ENCODE measurements at regions not wholly inside any gene's neighbourhood (a gene's known extent, or its start where the extent isn't known, plus 50 kb on each side); places are given as distances from the start of the nearest gene placed in this dataset.

DNA sequence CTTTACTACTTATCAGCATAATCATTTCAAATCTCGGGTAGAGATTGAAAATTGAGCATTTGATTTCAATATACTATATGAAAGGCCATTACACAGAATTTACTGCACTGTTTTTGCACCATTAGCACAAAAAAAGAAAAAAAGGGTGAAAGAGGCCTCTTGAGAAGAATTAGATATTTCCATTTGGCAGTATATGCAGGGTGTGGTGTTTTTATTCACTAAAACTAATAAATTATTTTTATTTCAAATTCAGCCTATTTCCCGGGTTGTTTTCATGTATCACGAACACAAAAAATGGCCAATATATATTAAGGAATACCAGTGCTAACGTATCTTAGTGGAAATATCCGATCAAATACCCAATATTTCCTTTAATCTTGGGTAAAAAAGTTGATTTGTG, 110.5 kb upstream of the TBL1XR1 start:
- CTCF ChIA-PET: no interaction called here
- no peaks in the 10 kb centered on the region for H3K9me3 Mint-ChIP-seq (ENCODE audit: unreplicated experiment)
- H3K36me3 Mint-ChIP-seq (ENCODE audit: insufficient read depth, unreplicated experiment): no peaks in the 10 kb centered on the region
- no peak overlapping the region for H3K27ac Mint-ChIP-seq (ENCODE audit: low read depth, unreplicated experiment)
- TF ChIP-seq, protein P1, sequence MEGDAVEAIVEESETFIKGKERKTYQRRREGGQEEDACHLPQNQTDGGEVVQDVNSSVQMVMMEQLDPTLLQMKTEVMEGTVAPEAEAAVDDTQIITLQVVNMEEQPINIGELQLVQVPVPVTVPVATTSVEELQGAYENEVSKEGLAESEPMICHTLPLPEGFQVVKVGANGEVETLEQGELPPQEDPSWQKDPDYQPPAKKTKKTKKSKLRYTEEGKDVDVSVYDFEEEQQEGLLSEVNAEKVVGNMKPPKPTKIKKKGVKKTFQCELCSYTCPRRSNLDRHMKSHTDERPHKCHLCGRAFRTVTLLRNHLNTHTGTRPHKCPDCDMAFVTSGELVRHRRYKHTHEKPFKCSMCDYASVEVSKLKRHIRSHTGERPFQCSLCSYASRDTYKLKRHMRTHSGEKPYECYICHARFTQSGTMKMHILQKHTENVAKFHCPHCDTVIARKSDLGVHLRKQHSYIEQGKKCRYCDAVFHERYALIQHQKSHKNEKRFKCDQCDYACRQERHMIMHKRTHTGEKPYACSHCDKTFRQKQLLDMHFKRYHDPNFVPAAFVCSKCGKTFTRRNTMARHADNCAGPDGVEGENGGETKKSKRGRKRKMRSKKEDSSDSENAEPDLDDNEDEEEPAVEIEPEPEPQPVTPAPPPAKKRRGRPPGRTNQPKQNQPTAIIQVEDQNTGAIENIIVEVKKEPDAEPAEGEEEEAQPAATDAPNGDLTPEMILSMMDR (IDR thresholded peaks at IDR 0.05; ENCODE audit: unreplicated experiment): no peak
- BruUV-seq (replicated peaks): no TSS peak
- POLR2A ChIA-PET: no interaction called here
- peaks cover 4% of the 10 kb centered on the region for H3K4me1 Mint-ChIP-seq (ENCODE audit: insufficient read depth, unreplicated experiment)
- H3K27me3 Mint-ChIP-seq (ENCODE audit: insufficient read depth, unreplicated experiment): no peaks in the 10 kb centered on the region
- intact Hi-C loops (cut with micrococcal nuclease): loop anchor here (5.0 kb wide), 1 partner anchor 49 kb away; no protein-coding TSS in a partner anchor
- no peak for DNase-seq (ENCODE audit: unreplicated experiment)
- H3K4me3 Mint-ChIP-seq (ENCODE audit: unreplicated experiment): no peak overlapping the region

DNA sequence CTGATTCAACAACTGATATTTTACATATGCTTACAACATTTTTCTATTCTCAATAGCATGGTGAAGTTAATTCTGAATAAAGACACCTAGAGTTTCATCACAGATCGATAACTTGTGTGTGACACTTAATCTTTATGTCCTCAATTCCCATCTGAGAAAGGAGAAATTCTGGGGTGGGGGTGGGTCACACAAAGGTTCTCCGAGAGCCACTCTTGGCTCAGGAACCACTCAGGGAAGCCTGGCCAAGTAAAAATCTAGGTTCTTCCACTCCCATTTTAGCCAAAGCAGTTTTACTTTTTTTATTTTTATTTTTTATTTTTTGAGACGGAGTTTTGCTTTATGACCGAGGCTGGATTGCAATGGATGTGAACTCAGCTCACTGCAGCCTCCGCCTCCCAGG, 111.0 kb upstream of the TBL1XR1 start:
- DNase-seq (ENCODE audit: unreplicated experiment): no peak
- no peaks in the 10 kb centered on the region for H3K36me3 Mint-ChIP-seq (ENCODE audit: insufficient read depth, unreplicated experiment)
- POLR2A ChIA-PET: interaction anchor here (0.7 kb wide), 1 partner anchor 49 kb away, joined by 4 read pairs; no protein-coding TSS in a partner anchor
- H3K27ac Mint-ChIP-seq (ENCODE audit: low read depth, unreplicated experiment): no peak overlapping the region
- intact Hi-C loops (cut with micrococcal nuclease): loop anchor here (5.0 kb wide), 1 partner anchor 49 kb away; no protein-coding TSS in a partner anchor
- H3K4me1 Mint-ChIP-seq (ENCODE audit: insufficient read depth, unreplicated experiment): peaks cover 4% of the 10 kb centered on the region
- CTCF ChIA-PET: interaction anchor here (0.7 kb wide), 1 partner anchor 17 kb away, joined by 3 read pairs; no protein-coding TSS in a partner anchor
- TF ChIP-seq, protein P1 (IDR thresholded peaks at IDR 0.05; ENCODE audit: unreplicated experiment): no peak
- H3K27me3 Mint-ChIP-seq (ENCODE audit: insufficient read depth, unreplicated experiment): no peaks in the 10 kb centered on the region
- no TSS peak for BruUV-seq (replicated peaks)
- no peak overlapping the region for H3K4me3 Mint-ChIP-seq (ENCODE audit: unreplicated experiment)
- H3K9me3 Mint-ChIP-seq (ENCODE audit: unreplicated experiment): no peaks in the 10 kb centered on the region

DNA sequence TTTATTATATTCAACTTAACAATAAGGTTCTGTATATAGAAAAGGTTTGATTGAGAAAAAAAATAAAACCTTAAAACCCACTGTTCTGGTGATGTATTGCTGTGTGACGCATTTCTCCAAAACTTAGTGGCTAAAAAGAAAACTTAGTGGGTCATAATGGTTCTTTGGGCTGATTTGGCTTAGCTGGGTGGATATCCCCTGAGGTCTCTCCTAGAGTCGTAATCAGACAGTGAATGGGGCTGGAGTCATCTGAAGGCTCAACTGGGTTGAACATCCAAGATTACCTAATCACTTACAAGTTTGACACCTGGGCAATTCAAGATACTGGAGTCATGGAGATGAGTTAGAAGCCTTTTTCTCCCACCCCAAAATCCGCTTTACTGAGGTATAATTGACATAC, 111.6 kb upstream of the TBL1XR1 start:
- CTCF ChIA-PET: interaction anchor here (0.7 kb wide), 1 partner anchor 18 kb away, joined by 3 read pairs; no protein-coding TSS in a partner anchor
- TF ChIP-seq, protein P1 (IDR thresholded peaks at IDR 0.05; ENCODE audit: unreplicated experiment): no peak

DNA sequence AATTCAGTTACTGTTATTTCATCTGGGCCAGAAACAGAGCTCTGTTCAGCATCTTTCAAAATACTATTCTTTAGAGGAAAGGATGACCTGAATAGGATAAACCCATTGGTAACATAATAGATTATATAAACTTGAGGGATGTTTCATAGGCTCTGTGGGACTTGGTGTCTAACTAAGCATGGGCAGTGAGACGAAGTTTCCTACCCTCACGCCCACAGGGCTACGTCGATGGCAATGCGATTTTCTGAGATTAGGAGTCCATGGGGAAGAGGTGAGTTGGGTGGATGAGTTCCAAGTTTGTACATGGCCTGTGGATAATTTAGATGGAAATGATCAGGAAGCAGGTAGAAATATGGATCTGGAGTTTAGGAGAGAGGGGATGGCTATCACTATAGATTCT, 115.2 kb upstream of the TBL1XR1 start:
- intact Hi-C loops (cut with micrococcal nuclease): no loop called here
- no peaks in the 10 kb centered on the region for H3K27me3 Mint-ChIP-seq (ENCODE audit: insufficient read depth, unreplicated experiment)
- no peak overlapping the region for H3K4me3 Mint-ChIP-seq (ENCODE audit: unreplicated experiment)
- no peaks in the 10 kb centered on the region for H3K36me3 Mint-ChIP-seq (ENCODE audit: insufficient read depth, unreplicated experiment)
- no peak overlapping the region for H3K27ac Mint-ChIP-seq (ENCODE audit: low read depth, unreplicated experiment)
- DNase-seq (ENCODE audit: unreplicated experiment): no peak
- H3K9me3 Mint-ChIP-seq (ENCODE audit: unreplicated experiment): no peaks in the 10 kb centered on the region
- no TSS peak for BruUV-seq (replicated peaks)
- ChIA-PET CTCF (interaction anchor here (0.5 to 0.6 kb wide), 2 partner anchors 19 to 78 kb away, joined by 3 read pairs; no protein-coding TSS in a partner anchor), POLR2A (interaction anchor here (1.3 kb wide), 1 partner anchor 73 kb away, joined by 5 read pairs; no protein-coding TSS in a partner anchor)
- TF ChIP-seq, protein P1 (IDR thresholded peaks at IDR 0.05; ENCODE audit: unreplicated experiment): no peak
- H3K4me1 Mint-ChIP-seq (ENCODE audit: insufficient read depth, unreplicated experiment): no peaks in the 10 kb centered on the region

More for the DNA sequence above, 111.6 kb upstream of the TBL1XR1 start:
- peaks cover 4% of the 10 kb centered on the region for H3K4me1 Mint-ChIP-seq (ENCODE audit: insufficient read depth, unreplicated experiment)
- no peak overlapping the region for H3K4me3 Mint-ChIP-seq (ENCODE audit: unreplicated experiment)
- no peaks in the 10 kb centered on the region for H3K36me3 Mint-ChIP-seq (ENCODE audit: insufficient read depth, unreplicated experiment)
- intact Hi-C loops (cut with micrococcal nuclease): loop anchor here (5.0 kb wide), 1 partner anchor 48 kb away; no protein-coding TSS in a partner anchor
- POLR2A ChIA-PET: interaction anchor here (0.7 kb wide), 1 partner anchor 48 kb away, joined by 4 read pairs; no protein-coding TSS in a partner anchor
- H3K9me3 Mint-ChIP-seq (ENCODE audit: unreplicated experiment): no peaks in the 10 kb centered on the region
- no peak overlapping the region for H3K27ac Mint-ChIP-seq (ENCODE audit: low read depth, unreplicated experiment)
- no peak for DNase-seq (ENCODE audit: unreplicated experiment)
- no peaks in the 10 kb centered on the region for H3K27me3 Mint-ChIP-seq (ENCODE audit: insufficient read depth, unreplicated experiment)
- no TSS peak for BruUV-seq (replicated peaks)
